WTC11 (cell line): ENCODE measurements at regions not wholly inside any gene's neighbourhood (a gene's known extent, or its start where the extent isn't known, plus 50 kb on each side); places are given as distances from the start of the nearest gene placed in this dataset.

Experiments used
- ATAC-seq: fragments of 200-7000 bp; cut with Tn5 transposase; 2 replicates; pipeline ENCODE4 v1.10.0; 2021; ENCODE audit warnings: mild to moderate bottlenecking, moderate library complexity
- CTCF ChIA-PET: fragments of 300-600 bp; sonication (Branson Sonifier 250); formaldehyde crosslinking; loops from one replicate; lab custom pipeline; 2021; ENCODE audit warnings: antibody characterized with exemption; lab: Charles Lee
- POLR2A ChIA-PET: fragments of 350-600 bp; sonication (Branson Sonifier 250); formaldehyde crosslinking; loops from one replicate; lab custom pipeline; 2021; ENCODE audit warnings: antibody characterized with exemption; lab: Charles Lee
- DNase-seq: peaks from one replicate; pipeline ENCODE4 v3.0.0; 2021; ENCODE audit warnings: low spot score
- H3K27ac Mint-ChIP-seq: 2 replicates; pipeline ENCODE4 v1.8.0; 2021; ENCODE audit warnings: mixed read lengths
- H3K27me3 Mint-ChIP-seq: 2 replicates; pipeline ENCODE4 v1.8.0; 2021; ENCODE audit warnings: low read depth, mild to moderate bottlenecking, moderate library complexity, mixed read lengths
- H3K36me3 Mint-ChIP-seq: 2 replicates; pipeline ENCODE4 v1.8.0; 2021; ENCODE audit warnings: mixed read lengths
- H3K4me1 Mint-ChIP-seq: 2 replicates; pipeline ENCODE4 v1.8.0; 2022; ENCODE audit warnings: mixed read lengths
- H3K4me3 Mint-ChIP-seq: 2 replicates; pipeline ENCODE4 v1.8.0; 2021; ENCODE audit warnings: mild to moderate bottlenecking, moderate library complexity, mixed read lengths
- H3K9me3 Mint-ChIP-seq: 2 replicates; pipeline ENCODE4 v1.8.0; 2021; ENCODE audit warnings: mixed read lengths
- AR ChIP-seq: fragments of 250-450 bp; sonication (Bioruptor Pico); IDR thresholded peaks from 2 replicates; pipeline ENCODE4 v1.9.0; 2021; ENCODE audit warnings: mild to moderate bottlenecking
- ATF1 ChIP-seq: sonication (generic); formaldehyde crosslinking; IDR thresholded peaks from 2 replicates; pipeline ENCODE4 v1.8.1; 2023; ENCODE audit warnings: mild to moderate bottlenecking, moderate library complexity, missing genetic modification reagents
- ATF3 ChIP-seq: sonication (generic); formaldehyde crosslinking; conservative IDR thresholded peaks from 2 replicates; pipeline ENCODE4 v1.8.1; 2022; ENCODE audit warnings: mild to moderate bottlenecking, missing genetic modification reagents
- CREM ChIP-seq: sonication (generic); formaldehyde crosslinking; IDR thresholded peaks from 2 replicates; pipeline ENCODE4 v1.8.1; 2022; ENCODE audit warnings: mild to moderate bottlenecking, missing genetic modification reagents, moderate library complexity
- CTCF ChIP-seq: fragments of 200-600 bp; IDR thresholded peaks from 2 replicates; pipeline ENCODE4 v1.8.0; 2022; ENCODE audit warnings: antibody characterized with exemption
- E2F1 ChIP-seq: sonication (generic); formaldehyde crosslinking; IDR thresholded peaks from 2 replicates; pipeline ENCODE4 v1.8.0; 2022; ENCODE audit warnings: mild to moderate bottlenecking, missing genetic modification reagents
- E2F5 ChIP-seq: sonication (generic); formaldehyde crosslinking; IDR thresholded peaks from 2 replicates; pipeline ENCODE4 v1.8.1; 2022; ENCODE audit warnings: mild to moderate bottlenecking, moderate library complexity, missing genetic modification reagents
- ERG ChIP-seq: fragments of 250-450 bp; sonication (Bioruptor Pico); IDR thresholded peaks from 2 replicates; pipeline ENCODE4 v1.8.0; 2021; ENCODE audit warnings: mild to moderate bottlenecking
- FOXP1 ChIP-seq: sonication (generic); formaldehyde crosslinking; IDR thresholded peaks from 2 replicates; pipeline ENCODE4 v1.8.0; 2022; ENCODE audit warnings: missing genetic modification reagents, mild to moderate bottlenecking, moderate library complexity, borderline replicate concordance
- GABPB1 ChIP-seq: sonication (generic); formaldehyde crosslinking; IDR thresholded peaks from 2 replicates; pipeline ENCODE4 v1.8.1; 2023; ENCODE audit warnings: mild to moderate bottlenecking, missing genetic modification reagents
- HMGA2 ChIP-seq: fragments of 250-450 bp; sonication (Bioruptor Pico); IDR thresholded peaks from 2 replicates; pipeline ENCODE4 v1.4.0; 2021; ENCODE audit warnings: mild to moderate bottlenecking, moderate library complexity
- IRF1 ChIP-seq: sonication (generic); formaldehyde crosslinking; IDR thresholded peaks from 2 replicates; pipeline ENCODE4 v1.8.0; 2023; ENCODE audit warnings: missing genetic modification reagents
- IRF2 ChIP-seq: sonication (generic); formaldehyde crosslinking; IDR thresholded peaks from 2 replicates; pipeline ENCODE4 v1.8.0; 2022; ENCODE audit warnings: low read depth, missing genetic modification reagents, borderline replicate concordance
- MXD4 ChIP-seq: fragments of 250-450 bp; sonication (Bioruptor Pico); IDR thresholded peaks from 2 replicates; pipeline ENCODE4 v1.8.0; 2021; ENCODE audit warnings: mild to moderate bottlenecking, moderate library complexity, borderline replicate concordance
- NFE2L1 ChIP-seq: sonication (generic); formaldehyde crosslinking; IDR thresholded peaks from 2 replicates; pipeline ENCODE4 v1.8.1; 2023; ENCODE audit warnings: missing genetic modification reagents
- NR3C1 ChIP-seq: sonication (generic); formaldehyde crosslinking; conservative IDR thresholded peaks from 2 replicates; pipeline ENCODE4 v1.8.1; 2023; ENCODE audit warnings: low read depth, mild to moderate bottlenecking, missing genetic modification reagents
- PREB ChIP-seq: sonication (generic); formaldehyde crosslinking; IDR thresholded peaks from 2 replicates; pipeline ENCODE4 v1.8.1; 2022; ENCODE audit warnings: mild to moderate bottlenecking, missing genetic modification reagents, moderate library complexity, borderline replicate concordance
- RORB ChIP-seq: fragments of 250-450 bp; sonication (Bioruptor Pico); IDR thresholded peaks from 2 replicates; pipeline ENCODE4 v1.9.0; 2021; ENCODE audit warnings: mild to moderate bottlenecking
- ZMAT4 ChIP-seq: fragments of 250-450 bp; sonication (Bioruptor Pico); IDR thresholded peaks from 2 replicates; pipeline ENCODE4 v1.9.0; 2021; ENCODE audit warnings: mild to moderate bottlenecking
- ZNF263 ChIP-seq: sonication (generic); formaldehyde crosslinking; IDR thresholded peaks from 2 replicates; pipeline ENCODE4 v1.8.1; 2022; ENCODE audit warnings: low read depth, mild to moderate bottlenecking, moderate library complexity, missing genetic modification reagents
- ZNF532 ChIP-seq: fragments of 250-450 bp; sonication (Bioruptor Pico); IDR thresholded peaks from 2 replicates; pipeline ENCODE4 v1.9.0; 2021; ENCODE audit warnings: mild to moderate bottlenecking, borderline replicate concordance

- DNase-seq, result no peak
- Mint-ChIP-seq H3K27ac (no peak overlapping the region), H3K4me3 (no peak overlapping the region), H3K4me1 (peaks cover 17% of the 10 kb centered on the region), H3K36me3 (no peaks in the 10 kb centered on the region), H3K9me3 (no peaks in the 10 kb centered on the region), H3K27me3 (no peaks in the 10 kb centered on the region)
- POLR2A ChIA-PET, result no interaction called here
- ATAC-seq, result no peak
- TF ChIP-seq NR3C1 (CRISPR knock-in tag), result no peak
- TF ChIP-seq CTCF, result no peak
- TF ChIP-seq PREB (CRISPR knock-in tag), result no peak
- TF ChIP-seq IRF2, result no peak
- TF ChIP-seq MXD4 (CRISPR knock-in tag), result no peak
- TF ChIP-seq ZNF263 (CRISPR knock-in tag), result no peak
- no peak for TF ChIP-seq E2F1 (CRISPR knock-in tag)
- TF ChIP-seq IRF1, result no peak
- TF ChIP-seq RORB, result no peak
- TF ChIP-seq ATF3 (CRISPR knock-in tag), result no peak
- no peak for TF ChIP-seq GABPB1
- no peak for TF ChIP-seq ZNF532 (CRISPR knock-in tag)
- CTCF ChIA-PET, result no interaction called here
Observed at GRCh38 chr4:116530048-116530447, 555.3 kb downstream of the TRAM1L1 start.

- CTCF ChIA-PET, result no interaction called here
- no peak overlapping the region for H3K27ac Mint-ChIP-seq
- ATAC-seq, result no peak
- POLR2A ChIA-PET, result no interaction called here
- no peaks in the 10 kb centered on the region for H3K9me3 Mint-ChIP-seq
- no peak overlapping the region for H3K4me3 Mint-ChIP-seq
- no peaks in the 10 kb centered on the region for H3K36me3 Mint-ChIP-seq
- no peak for DNase-seq
- H3K27me3 Mint-ChIP-seq, result no peaks in the 10 kb centered on the region
- peaks cover 17% of the 10 kb centered on the region for H3K4me1 Mint-ChIP-seq
- TF ChIP-seq HMGA2 (CRISPR knock-in tag) (no peak), NFE2L1 (CRISPR knock-in tag) (no peak), ZMAT4 (CRISPR knock-in tag) (no peak), ERG (CRISPR knock-in tag) (no peak), RORB (no peak), FOXP1 (CRISPR knock-in tag) (no peak), NR3C1 (CRISPR knock-in tag) (no peak), AR (CRISPR knock-in tag) (no peak), CREM (CRISPR knock-in tag) (no peak), ATF1 (no peak), E2F5 (CRISPR knock-in tag) (no peak)
Observed at GRCh38 chr4:116529129-116529528, 556.2 kb downstream of the TRAM1L1 start.
